ENCODE measurements at regions not wholly inside any gene's neighbourhood (a gene's known extent, or its start where the extent isn't known, plus 50 kb on each side); places are given as distances from the start of the nearest gene placed in this dataset.

DNA sequence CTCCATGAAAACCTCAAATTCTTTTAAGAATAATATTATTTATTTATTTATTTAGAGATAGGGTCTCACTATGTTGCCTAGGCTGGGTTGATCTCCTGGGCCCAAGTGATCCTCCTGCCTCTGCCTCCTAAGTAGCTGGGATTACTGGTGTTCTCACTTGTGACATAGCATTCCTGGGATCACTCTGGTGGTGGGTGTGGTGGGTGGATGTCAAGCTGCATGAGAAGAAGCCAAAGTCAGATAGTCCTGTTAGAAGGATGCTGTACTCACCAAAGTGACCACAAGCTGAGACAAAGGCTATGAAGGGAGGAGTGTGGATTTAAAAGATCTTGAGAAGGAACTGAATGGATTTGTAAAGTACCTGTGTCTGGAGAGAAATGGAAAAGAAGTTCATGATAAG lies 87.9 kb upstream of the SPON1 start:
- TF ChIP-seq CTCF (conservative IDR thresholded peaks at IDR 0.05; ENCODE audit: low read length) (no peak), EZH2phosphoT487 (IDR thresholded peaks at IDR 0.05; ENCODE audit: borderline replicate concordance, low read depth, low read length) (no peak)
